ENCODE measurements at regions not wholly inside any gene's neighbourhood (a gene's known extent, or its start where the extent isn't known, plus 50 kb on each side); places are given as distances from the start of the nearest gene placed in this dataset.

DNA sequence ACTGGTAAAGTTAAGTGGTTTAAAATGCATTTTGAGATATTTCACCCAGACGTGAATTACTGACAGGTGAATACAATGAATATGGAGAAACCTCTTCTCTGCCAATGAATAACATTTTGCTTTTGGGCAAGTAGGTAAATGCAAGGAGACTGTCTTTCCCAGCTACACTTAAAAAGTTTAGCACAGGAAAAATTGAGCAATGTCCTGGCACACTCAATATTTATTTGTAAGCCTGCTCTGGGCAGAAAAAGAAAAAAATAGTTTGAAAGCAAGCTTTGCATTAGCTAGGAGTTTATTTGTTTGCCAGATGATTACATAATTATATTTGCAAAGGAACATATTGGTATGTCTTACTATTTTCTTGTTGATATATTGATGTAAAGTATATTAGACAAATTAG is 624.2 kb downstream of the ACTR3B start:
- DNase-seq (ENCODE audit: low read depth in 3 of 3) = no peak

DNA sequence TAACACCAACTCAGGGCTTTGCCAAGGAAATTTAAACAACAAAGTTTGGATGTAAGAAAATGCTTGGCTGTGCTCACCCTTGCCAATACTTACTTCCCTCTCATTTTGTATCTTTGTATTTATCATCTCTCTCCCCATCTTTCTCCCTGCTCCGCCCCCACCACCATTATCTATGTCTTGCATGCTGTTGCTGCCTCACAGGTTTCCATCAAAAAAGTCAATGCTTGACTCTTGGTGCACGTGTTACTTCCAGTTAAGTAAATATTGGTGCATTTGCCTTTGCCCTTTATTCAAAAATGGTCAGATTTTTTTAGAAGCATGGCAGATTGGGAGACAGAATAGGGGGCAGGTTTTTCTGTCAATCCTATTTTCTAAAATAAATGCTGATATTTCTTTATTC is 626.0 kb downstream of the ACTR3B start:
- DNase-seq (ENCODE audit: low read depth in 3 of 3) = no peak

DNA sequence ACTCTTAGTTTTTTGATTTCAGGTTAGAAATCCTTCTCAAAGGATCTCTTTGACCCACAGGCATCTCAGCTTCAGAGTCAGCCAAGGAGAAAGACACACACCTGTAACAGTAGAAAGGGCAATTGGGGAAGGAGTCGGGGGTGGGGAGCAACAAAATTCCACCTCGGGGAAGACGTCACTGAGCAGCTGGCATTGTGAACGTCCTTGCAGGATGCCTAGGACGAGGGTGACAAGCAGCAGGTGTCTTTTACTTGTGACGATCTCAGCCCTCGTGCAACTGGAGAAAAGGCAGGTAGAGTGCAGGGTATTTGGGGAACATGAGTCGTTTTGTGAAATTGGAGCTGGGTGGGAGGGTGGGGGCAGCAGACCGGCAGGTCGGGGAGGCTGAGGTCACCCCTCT is 627.0 kb downstream of the ACTR3B start:
- no peak for DNase-seq (ENCODE audit: low read depth in 3 of 3)

DNA sequence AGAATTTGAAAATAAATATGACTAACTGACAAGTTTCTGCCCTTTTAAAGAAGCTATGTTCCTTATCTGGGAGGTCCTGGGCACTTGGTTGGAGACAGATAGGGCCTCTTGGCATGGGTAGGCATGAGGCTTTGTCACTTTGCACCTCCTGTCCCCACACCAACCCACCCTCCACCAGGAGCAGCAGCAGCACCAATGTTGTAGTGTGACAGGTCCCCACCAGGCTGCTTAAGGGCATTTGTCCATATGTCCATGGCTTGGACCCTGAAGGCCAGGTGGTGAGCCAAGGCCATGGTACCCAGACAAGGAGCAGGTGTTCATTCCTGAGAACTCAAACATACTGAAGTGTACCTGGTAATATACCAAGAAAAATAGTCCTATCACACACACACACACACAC is 629.1 kb downstream of the ACTR3B start:
- no peak for DNase-seq (ENCODE audit: low read depth in 3 of 3)

DNA sequence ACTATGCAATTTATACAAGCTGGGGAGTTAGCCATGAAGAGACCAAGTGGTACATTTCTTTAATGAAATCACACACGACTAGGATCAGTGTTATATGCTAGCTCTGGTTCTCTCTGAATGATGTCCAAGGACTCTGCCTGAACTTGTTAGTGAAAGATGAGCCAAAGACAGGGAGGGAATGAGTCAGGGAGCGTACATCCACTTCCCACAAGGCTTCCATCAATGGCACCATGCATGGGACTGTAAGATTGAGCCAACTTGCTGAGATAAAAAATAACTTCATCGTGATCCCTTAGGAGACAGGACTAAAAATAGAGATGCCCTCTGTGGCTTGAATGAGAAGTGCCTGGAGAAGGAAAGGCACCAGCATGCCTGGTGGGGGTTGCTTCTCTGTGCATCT is 629.7 kb downstream of the ACTR3B start:
- no peak for DNase-seq (ENCODE audit: low read depth in 3 of 3)

DNA sequence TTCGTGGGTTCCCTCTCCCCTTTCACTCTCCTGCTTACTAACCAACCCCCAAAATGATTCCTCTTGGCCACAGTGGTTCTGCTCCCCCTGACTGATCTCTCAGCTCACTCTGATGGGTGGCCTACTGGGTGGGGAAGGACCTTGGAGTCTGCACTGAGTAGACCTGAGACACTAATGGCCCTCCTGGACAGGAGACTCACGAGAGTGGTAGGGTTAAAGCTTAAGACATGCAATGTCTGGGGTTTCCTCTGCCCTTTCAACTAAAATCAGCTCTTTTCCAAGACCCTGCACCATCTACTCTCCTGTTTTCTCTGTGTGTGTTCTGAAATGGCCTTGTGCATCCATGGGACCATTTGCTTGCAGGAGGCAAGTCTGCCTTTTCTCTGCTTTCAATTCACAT is 631.4 kb downstream of the ACTR3B start:
- no peak for DNase-seq (ENCODE audit: low read depth in 3 of 3)

DNA sequence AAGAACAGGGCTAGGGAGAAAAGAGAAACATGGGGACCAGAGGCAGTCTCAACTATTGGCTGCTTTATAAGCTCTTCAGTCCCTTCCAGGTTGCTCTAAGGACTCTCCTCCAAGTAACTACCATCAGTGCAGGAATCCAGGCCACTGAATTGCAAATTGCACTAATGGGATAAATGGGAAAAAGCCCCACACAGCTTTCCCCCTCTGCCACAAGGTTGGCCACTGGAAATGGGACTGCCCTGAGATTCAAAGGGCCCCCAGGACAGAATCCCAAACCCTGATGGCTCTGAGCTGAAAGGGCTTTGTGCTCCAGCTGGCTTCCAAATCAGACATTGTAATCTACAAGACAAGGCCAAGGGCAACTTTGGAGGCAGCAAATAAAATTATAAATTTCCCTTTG is 633.2 kb downstream of the ACTR3B start:
- no peak for DNase-seq (ENCODE audit: low read depth in 3 of 3)

DNA sequence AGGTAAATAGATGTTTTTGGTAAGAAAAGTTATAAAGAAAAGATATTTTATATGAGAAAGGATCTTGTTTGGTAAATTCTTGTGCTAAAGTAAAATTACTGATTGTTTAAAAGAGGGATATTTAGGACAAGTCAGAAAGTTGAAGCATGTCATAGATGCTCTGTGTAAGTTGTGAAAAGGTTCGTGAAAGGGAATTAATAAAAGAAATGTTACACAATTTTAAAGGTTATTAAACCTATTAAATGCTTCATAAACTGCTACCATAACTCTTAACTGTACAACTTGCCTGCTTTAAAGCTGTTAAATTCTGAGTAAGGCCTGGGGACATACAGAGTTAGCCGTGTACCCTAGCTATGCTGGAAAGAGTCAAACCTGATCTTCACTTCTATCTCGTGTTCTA is 634.1 kb downstream of the ACTR3B start:
- DNase-seq (ENCODE audit: low read depth in 3 of 3) = no peak

DNA sequence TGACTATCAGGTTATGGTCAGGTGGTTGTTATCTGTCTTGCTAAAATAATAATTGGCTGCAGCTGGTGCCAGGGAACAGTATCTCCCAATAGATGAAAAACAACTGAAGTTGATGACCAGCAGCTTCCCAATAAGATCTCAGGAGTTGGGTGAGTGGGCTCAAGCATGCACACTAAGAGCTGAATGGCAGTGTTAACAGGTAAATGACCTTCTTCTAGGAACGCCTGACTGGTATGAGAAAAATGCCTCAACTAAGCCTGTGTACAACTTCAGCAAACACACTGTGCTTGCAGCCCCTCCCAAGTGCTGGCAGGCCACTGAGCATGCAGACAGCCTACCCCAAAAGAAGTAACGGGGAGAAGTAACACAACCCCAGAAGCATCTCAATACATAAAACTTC is 636.9 kb downstream of the ACTR3B start:
- DNase-seq (ENCODE audit: low read depth in 3 of 3) = no peak

DNA sequence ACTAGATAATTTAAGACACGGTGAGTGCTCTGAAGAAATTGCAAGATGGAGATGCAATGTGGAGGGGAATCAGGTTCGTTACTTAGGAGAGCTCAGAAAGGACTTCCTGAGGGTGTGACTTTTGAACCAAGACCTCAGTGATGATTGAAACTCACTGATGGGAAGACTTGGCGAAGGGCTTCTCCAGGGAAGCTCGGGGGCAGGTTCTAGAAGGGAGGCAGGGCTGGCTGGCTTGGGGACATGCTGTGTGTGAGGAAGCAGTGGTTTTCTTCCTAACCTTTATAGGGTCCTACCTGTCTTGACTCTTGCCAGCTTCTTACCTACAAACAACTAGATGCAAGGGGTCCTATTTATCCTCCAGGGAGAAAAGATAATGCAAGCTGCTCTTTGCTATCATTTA is 637.9 kb downstream of the ACTR3B start:
- no peak for DNase-seq (ENCODE audit: low read depth in 3 of 3)

DNA sequence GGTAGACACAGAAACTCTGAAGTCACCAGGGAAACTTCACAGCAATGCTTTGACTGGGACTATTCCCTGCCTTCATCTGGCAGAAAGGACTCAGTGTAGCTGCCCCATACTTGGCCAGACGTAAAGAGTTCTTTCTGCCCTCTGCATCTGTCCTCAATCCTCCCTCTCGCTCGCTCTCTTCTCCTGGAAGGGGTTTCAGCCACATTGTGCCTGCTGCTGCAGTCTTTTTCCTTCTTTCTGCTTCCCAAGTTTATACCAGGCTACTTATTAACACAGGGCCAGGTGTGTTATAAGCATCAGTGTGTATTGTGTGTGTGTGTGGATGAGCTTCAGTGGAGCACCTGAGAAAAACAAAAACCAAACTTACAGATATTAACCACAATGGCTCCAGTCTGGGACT is 638.4 kb downstream of the ACTR3B start:
- DNase-seq (ENCODE audit: low read depth in 3 of 3) = no peak

DNA sequence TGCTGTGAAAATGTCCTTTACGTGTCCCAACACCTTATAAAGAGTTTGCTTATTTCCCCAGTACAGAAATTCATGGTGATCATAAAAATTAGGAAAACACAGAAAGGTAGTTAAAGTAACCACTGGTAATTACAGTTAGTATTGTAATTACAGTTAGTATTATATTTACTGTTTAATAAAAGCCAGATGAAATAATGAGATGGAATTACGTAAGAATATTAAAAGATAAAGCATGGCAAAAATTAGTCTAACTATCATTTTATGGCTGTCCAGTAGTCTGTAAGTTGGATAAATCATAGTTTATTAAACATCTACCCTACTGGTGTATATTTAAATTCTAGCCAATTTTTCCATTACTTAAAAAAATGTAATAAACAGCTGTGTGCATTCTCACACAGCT is 638.8 kb downstream of the ACTR3B start:
- no peak for DNase-seq (ENCODE audit: low read depth in 3 of 3)

DNA sequence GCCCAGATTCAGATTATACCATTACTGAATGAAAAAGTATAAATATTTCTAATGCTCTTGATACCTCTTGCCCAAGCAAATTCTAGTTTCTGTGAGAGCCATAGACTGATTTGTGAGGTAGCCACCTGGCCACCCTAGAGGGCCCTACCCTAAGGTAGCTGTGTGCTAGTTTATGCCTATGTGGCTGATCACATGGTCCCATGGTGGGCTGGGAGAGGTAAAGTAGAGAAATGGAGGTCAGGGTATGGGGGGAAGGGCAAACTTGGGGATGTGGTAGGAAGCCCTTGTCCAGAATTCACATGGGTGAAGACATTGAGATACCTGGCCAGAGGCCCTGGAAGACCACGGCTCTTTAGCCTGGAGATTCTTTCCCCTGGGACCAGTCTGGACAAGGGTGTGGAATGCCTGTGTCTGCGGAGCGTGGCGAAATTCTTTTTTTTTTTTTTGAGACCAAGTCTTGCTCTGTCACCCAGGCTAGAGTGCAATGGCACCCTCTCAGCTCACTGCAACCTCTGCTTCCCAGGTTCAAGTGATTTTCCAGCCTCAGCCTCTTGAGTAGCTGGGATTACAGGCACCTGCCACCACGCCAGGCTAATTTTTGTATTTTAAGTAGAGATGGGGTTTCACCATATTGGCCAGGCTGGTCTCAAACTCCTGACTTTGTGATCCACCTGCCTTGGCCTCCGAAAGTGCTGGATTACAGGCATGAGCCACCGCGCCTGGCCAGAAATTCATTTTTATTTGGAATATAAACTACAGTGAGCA is 639.4 kb downstream of the ACTR3B start:
- DNase-seq (ENCODE audit: low read depth in 3 of 3) = no peak

DNA sequence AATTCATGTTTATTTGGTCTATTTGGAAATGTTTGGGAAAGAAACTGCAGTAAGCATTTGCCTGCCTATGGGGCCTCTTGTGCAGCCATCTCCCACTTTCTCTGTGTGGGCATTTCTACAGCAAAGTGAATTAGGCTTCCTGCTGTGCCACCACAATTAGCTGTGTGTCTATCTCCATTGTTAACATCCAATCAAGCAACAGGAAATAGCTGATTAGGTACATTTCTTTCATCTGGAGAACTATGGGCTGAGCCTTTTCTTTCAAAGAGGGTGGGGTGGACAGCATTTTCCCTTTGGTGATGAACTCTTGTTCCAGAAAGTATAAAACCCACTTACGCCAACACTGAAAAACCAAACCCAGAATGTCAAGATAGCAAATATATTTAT is 640.0 kb downstream of the ACTR3B start:
- DNase-seq (ENCODE audit: low read depth in 3 of 3) = no peak

DNA sequence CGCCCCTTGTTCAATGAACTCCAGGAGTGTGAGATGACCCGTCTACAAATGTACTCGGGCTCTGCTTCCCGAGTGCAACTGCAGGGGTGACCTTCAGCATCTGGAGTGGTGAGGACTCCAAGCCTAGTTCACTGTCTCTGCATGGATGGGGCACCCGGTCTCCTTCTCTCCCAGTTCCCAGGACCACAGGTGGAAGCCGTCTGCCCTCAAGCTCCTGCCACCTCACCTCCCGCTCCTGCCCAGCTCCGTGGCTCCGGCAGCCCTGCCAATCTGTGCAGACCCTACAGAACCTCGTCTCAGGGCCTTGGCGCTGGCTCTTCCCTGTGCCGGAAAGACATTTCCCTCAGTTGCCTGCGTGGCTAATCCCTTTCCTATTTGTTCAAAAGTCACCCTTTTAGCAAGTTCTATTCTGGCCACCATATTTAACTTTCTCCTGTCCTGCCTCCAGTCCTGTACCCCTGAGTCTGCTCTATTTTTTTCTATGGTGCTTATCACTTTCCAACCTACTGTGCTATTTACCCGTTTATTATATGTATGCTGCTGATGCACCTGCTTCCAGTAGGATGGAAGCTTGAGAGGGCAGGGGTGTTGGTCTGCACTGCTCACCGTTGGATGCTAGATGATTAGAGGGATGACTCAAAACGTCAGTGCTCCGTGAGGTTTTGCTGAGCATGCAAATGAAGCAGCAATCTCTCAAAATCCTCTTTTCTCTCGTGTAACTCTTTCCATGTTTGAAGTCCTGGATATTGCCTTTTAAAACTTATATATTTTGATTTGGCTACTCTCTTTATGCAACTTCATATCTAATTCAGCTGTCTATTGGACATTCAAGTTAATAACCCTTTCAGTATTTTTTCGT is 641.4 kb downstream of the ACTR3B start:
- no peak for DNase-seq (ENCODE audit: low read depth in 3 of 3)

DNA sequence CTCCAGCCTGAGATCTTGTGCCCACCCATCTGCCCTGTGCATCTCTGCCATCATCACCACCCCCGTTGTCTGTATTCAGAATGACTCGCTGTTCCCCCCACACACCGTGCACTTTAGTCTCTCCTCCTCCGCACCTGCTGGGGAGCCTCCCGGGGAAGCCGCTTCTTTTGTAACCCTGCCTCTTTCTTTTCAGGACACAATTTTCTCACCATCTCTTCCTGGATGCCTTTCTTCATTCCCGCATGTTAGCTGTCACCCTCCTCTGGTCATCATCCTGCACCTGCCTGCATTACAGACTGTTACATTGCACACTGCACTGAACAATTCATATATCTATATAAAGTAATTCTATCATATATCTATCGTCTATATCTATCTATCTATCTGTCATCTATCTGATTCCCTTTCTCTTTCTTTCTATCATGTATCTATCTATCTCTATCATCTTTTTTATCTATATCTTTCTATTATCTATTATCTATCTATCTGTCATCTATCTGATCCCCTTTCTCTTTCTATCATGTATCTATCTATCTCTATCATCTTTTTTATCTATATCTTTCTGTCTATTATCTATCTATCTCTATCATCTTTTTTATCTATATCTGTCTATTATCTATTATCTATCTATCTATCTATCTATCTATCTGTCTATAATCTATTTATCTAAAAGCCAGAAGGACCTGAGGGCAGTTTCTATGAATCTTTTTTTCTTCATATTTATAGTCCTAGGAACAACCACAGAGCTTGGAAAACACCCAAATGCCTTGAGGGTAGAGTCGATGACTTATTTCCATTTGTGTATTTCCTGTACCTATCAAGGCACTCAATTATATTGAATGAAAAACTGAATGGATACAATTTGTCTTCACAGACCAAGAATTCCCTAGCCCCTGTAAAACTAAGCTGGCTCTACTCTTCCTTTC is 642.5 kb downstream of the ACTR3B start:
- no peak for DNase-seq (ENCODE audit: low read depth in 3 of 3)

DNA sequence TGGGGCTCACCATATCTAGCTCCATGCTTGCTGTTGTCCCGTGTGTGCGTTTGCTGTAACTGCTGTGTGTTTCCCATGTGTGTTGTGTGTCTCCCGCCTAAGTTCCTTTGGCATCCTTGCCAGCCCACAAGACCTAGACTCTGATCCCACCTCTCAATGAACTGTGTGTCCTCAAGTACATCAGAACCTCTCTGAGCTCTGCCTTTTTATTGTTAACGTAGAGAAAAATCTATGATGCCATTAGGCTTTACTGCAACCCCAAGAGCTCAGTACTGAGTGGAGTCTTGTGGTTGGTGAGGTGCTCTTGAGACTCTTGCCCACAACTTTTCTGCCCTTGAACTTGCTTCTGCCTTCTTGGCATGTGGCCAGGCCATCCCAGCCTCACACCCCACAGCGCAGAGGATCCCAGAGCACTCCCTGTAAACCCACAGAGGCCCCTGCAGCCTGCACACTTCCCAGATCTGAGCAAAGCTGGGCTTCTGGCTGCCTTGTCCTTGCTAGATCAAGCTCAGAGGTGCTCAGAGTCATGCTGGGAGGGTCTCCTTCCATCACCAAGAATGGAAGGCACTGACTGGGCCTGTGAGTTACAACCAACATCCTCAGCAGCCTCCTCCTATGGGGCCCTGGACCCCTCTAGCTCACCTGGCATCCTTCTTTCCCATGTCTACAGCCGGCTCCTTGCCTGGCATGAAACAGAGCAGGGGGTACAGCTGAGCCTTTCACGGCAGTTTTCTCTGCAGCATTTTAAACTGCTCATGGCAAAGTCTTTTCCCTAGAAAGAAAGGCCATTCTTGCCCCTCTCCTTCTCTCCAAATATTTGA is 643.4 kb downstream of the ACTR3B start:
- no peak for DNase-seq (ENCODE audit: low read depth in 3 of 3)

DNA sequence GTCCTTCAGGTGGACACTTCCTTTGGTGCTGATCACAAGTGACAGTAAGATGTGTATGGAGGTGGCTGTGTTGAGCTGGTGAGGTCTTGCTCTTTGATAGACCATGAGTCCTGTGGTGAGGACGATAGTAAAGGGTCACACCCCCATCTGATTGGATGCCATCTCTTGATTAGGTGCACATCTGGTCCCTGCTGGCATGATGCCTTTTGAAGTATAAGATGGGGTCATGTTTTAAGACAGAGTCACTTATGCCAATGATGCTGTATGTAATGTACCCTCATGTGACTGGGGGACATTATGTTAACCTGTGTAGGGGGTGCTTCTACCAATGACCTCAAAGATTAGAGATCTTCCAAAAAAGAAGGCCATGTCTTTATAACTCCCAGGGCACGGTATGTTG is 644.6 kb downstream of the ACTR3B start:
- no peak for DNase-seq (ENCODE audit: low read depth in 3 of 3)

DNA sequence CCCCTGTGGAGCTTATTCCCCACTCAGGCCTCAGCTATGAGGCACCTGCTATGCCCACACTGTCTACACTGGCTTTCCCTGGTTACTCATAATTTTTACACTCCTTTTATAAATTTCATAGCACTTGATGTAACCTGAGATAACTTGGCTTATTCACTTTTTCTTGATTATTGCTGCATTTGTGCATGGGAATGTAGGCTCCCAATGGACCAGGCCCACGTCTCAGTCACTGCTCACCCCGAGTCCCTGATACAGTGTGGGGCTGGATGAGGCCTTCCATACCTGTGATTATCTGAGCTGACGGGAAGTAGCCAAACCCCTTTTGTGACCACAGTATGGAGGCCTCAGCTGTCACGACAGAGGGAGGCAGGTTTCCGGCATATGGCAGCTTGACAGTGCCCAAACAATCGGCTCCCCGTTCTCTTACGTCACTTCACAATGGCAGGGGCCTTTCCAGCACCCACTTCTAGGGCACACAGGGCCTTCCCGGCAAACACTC is 645.3 kb downstream of the ACTR3B start:
- no peak for DNase-seq (ENCODE audit: low read depth in 3 of 3)

DNA sequence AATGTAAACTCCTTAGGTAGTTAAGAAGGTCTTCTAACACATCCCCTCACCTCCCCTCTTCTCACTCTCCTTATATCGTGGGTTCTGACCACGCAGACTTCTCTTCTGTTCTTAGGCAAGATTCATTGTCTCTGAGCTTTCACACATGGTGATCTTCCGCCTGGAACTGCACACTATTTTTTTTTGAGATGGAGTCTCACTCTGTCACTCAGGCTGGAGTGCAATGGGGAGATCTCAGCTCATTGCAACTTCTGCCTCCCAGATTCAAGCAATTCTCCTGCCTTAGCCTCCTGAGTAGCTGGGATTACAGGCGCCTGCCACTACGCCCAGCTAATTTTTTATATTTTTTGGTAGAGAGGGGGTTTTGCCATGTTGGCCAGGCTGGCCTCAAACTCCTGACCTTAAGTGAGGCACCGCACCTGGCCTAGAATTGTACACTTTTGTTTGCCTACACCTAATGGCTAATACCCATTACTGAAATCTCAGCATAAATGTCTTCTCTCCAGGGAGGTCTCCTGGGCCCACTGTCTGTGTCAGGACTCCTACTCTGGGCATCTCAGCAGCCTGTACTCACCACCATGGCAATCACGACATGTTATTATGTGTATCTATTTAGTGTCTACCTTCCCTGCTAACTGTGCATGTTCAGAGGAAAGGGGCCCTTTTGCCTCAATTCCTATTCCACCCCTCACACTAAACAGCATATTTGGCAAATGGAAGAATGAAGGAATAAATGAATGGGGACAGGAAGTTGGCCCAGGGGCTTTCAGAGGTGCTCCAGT is 646.3 kb upstream of the DPP6 start:
- DNase-seq (ENCODE audit: low read depth in 3 of 3) = no peak

All from stimulated activated CD4-positive, alpha-beta T cell treated with anti-CD3 and anti-CD28 coated beads, TNF-alpha, amount 100 ng/mL, for 24 hours (primary cell).